Neural cell (in vitro differentiated cells): ENCODE measurements at regions not wholly inside any gene's neighbourhood (a gene's known extent, or its start where the extent isn't known, plus 50 kb on each side); places are given as distances from the start of the nearest gene placed in this dataset.

Experiments used
- CTCF ChIP-seq: fragments of 450-650 bp; IDR thresholded peaks from 2 replicates; pipeline ENCODE4 v1.5.1; 2014; ENCODE audit warnings: antibody characterized with exemption, mild to moderate bottlenecking, moderate library complexity; ENCODE audit not compliant: poor library complexity, severe bottlenecking
- RAD21 ChIP-seq: fragments of 450-650 bp; conservative IDR thresholded peaks from 2 replicates; pipeline ENCODE4 v1.6.1; 2014; ENCODE audit warnings: antibody characterized with exemption, mild to moderate bottlenecking, moderate library complexity

- TF ChIP-seq CTCF = no peak
- TF ChIP-seq RAD21 = no peak
These were observed 101.5 kb upstream of the PRSS1 start for GRCh38 chr7:142647749-142648148.
